COLO668 (cell line): ENCODE measurements at regions not wholly inside any gene's neighbourhood (a gene's known extent, or its start where the extent isn't known, plus 50 kb on each side); places are given as distances from the start of the nearest gene placed in this dataset.

Source experiments
- DNase-seq: peaks from one replicate; lab custom pipeline; 2025; ENCODE audit not compliant: unreplicated experiment; lab: John Stamatoyannopoulos, UW

DNA sequence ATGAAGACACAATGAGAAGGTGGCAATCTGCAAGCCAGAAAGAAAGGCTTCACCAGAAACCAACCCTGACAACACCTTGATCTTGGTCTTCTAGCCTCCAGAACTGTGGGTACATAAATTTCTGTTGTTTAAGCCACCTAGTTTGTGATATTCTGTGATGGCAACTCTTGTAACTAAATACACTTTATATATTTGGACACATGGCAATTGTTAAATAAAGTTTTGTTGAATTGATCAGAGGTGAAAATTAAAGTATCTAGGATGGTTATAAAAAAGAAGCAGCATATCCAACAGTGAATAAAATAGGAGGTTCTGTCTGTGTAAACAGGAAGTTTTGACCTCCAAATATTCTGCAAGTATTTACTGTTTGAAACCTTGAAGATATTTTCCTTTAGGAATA is 516.3 kb downstream of the SOX5 start:
- no peak for DNase-seq

DNA sequence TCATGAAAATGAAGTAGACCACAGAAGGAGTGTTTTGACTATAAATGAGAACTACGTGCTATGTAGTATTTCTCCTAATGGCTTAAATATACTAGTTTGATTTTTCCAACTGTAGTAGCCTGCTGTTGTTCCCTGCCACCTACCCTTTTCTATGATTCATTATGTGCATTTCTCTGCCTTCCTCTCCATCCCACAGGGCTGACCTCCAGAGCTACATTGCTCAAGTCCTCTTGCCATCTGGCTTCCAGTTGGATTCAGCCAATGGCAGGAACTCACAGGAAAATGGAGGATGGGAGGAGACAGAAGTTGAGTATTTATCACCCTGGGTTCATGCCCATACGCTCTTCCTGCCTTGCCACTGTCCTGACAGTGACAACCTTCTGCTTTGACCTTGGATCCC is 515.3 kb downstream of the SOX5 start:
- no peak for DNase-seq

DNA sequence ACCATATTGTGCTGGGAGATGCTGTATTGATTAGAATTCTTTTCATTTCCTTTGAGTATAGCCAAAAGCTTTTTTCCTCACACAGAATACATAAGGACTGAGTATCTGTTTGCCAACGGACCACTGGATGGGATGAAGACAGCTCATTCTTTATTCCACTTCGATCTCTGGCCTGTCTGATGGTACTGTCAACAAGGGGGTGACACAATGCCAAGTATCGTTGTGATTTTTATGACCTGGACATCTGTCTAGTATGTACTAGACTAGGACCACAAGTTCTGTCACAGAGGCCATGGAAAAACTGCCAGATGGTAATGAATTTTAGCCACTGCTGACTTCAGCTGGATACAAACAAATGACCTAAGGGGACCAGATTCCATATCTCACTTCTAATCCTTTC is 502.7 kb downstream of the SOX5 start:
- DNase-seq = peak; percentile 15

DNA sequence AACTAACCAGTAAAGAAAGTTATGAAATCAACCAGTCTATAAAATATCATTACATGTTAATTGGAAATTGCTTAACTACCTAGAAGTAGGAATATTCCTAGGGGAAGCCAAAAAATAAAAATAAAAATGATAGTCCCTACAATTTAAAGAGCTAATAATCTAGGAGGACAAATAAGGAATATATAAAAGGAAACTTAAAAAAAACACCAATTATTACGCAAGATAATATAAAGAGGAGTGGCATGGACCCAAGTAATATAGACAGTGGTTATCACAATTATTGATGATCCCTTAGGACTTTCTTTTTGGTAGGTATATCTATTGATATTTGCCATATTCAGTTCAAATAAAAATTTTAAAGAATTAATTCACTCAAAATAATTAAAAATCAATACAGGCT is 498.7 kb downstream of the SOX5 start:
- DNase-seq = no peak

DNA sequence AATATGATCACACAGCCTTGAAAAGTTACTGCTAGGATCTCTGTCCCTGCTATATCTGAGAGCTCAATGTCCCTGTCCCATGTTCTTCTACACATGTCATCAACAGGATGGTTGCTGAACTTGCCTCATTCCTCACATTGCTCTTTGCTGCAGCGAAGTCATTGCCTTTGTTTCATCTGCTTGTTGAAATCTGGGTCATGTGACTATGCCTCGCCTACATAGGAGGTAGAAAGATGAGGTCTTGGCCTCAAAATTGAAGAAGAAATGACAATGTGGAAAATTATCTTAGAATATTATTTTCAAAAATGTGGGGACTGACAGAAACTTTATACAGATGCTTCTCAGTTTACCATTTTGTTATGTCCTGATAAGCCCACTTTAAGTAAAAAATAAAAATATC is 494.2 kb downstream of the SOX5 start:
- no peak for DNase-seq

DNA sequence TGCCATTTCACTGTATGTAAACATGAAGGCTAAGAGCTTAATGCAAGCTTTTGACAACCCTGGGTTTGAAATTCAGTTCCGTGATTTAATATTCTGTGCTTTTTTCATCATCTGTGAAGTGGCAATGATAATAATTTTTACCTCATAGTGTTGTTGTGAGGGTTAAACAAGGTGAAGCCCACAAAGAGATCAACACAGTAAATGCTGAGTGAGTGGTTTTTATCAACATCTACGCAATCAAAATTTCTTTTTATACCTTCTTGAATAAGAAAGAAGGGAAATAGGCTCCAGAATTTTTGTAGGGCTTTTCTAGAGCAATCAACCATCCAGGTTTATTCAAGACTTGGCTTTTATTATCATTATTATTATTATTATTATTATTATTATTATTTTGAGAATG is 490.8 kb downstream of the SOX5 start:
- DNase-seq = no peak

DNA sequence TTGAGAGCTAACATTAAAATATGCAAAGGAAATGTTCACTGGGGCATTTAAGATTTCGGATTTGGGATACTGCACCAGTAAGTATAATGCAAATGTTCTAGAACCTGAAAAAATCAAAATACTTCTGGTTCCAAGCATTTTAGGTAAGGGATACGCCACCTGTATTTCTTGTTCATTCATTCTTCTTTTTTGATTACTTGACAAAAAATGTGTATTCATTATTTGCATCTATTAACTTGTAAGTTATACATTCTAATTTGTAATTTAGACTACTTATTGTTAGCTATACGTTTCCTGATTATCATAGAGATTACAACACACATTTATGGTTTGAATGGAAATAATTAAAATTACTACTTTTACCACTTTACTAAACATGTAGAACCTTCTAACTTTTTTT is 486.9 kb downstream of the SOX5 start:
- no peak for DNase-seq

DNA sequence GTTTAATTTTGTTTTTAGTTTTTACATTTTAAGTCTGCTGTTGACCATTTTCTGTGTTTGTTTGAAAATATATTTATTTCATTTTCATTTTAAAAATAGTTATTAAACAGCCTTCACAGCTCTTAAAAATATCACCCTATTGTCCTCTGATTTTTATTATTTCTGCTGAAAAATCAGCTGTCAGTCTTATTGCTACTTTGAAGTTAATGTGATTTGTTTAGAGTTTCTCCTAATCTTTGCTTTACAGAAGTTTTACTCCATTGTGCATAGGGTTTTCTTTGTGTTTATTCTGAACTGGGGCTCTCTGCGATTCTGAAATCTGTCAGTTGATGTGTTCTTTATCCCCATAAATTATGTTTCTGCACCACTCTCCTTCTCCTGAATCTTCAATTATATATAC is 486.3 kb downstream of the SOX5 start:
- no peak for DNase-seq

DNA sequence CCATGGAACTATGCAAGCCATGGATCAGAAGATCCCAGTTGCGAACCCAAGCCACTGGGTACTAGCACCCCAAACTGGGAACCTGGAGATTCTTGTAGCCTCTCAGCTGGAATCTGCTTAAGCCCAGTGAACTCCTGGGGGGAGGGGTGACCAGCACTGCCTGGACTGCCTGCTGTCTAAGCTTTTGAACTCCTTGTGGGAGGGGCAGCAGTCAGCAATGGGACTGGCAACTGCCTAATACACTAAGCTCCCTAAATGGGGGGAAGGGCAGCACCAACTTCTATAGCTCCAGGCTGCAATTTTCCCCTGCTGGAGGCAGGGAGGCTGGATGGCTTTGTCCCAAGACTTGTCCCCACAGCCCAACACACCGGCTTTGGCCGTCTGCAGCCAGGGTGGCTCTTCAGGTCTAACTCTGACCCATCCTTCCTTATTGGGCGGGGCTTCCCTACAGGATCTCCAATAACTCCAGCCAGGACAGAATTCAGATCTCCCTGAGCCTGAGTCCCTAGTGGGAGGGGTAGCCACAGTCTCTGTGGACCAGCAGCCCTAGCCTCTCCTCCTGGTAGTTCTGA is 485.1 kb downstream of the SOX5 start:
- no peak for DNase-seq

DNA sequence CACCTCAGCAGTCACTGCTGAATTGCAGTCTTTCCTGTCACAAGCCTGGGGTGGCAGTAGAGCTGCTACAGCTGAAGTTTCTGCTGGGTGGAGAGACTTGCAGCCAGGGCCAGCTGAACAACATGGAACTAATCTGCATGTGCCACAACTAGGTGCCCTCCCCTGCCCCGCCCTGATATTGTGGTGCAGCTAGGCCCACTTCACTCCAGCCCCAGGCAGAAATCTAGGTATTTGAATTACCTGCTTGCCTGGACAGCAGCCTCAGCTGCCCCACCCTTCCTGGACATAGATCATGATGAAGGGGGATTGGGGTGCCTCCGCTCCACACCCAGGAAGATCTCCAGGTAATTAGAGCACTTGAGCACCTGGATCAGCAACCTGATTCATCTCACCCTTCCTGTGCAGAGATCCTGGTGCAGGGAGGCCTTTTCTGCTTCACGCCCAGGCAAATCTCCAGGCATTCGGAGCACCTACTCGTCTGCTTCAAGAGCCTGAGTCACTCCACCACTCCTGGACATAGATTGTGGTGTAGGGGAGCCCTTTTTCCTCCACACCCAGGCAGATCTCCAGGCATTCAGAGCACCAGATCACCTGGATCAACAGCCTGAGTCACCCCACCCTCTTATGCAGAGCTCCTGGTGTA is 477.0 kb downstream of the SOX5 start:
- DNase-seq = peak; percentile 62

DNA sequence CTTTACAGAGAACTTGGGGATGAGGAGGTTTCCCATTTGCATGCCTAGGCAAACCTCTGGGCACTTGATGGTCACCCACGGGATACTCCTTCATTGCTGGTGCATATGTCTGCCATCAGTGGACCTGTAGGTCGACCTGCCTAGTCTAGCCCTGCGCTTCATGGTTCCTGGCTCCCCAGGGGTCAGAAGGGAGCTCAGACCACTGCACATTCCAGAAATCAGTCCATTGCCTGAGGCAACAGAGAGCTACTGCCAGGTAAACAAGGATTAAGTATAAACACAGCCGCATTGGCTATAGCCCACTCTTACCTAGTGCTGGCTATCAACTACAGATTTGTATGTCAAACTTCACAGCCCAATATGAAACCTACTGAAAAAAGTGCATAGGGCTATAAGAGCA is 476.4 kb downstream of the SOX5 start:
- DNase-seq = no peak

DNA sequence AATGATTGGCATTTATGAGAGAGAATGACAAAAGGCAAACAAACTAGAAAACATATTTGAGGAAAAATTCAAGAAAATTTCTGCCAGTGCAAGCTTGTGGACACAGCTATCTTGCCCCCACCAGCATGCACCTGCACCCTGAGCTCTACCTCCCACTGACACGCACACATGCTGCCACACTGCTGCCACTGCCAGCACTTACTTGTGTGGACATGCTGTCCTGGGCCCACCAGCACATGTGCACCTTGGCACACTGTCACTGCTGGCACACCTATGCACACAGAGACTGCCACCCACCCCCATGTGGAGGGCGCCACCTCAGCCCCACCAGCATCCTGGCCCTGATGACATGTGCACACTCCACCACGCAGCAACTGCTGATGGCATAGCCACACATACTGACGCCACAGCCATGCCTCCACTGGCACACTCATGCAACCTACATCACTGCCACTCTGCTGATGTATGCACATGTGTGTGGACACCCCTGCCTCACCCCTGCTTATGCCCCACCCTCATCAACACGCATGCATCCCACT is 475.0 kb downstream of the SOX5 start:
- no peak for DNase-seq
